Mesenchymal stem cell (in vitro differentiated cells and primary cell): ENCODE measurements at regions not wholly inside any gene's neighbourhood (a gene's known extent, or its start where the extent isn't known, plus 50 kb on each side); places are given as distances from the start of the nearest gene placed in this dataset.
"Not testable (repeated sequence)": the region's sequence is repeated elsewhere in the genome, so short reads cannot be mapped to it uniquely, and the experiment has no call there.

Experiments used
- DNase-seq: peaks from one replicate; pipeline ENCODE4 v3.0.0-alpha.2; 2013
- H2AFZ ChIP-seq: one replicate; pipeline ENCODE4 v1.6.1; 2013; ENCODE audit warnings: low read depth, mild to moderate bottlenecking, control low read depth, inconsistent platforms, low read length, moderate library complexity
- H2AK5ac ChIP-seq: 2 replicates; pipeline ENCODE4 v1.6.1; 2013; ENCODE audit warnings: low read length, moderate library complexity, mild to moderate bottlenecking, inconsistent platforms; ENCODE audit not compliant: severe bottlenecking
- H2BK120ac ChIP-seq: one replicate; pipeline ENCODE4 v1.6.1; 2013; ENCODE audit warnings: low read depth, mild to moderate bottlenecking, inconsistent platforms, low read length, moderate library complexity
- H2BK12ac ChIP-seq, 2 experiments: one replicate each; pipeline ENCODE4 v1.6.1; 2013; ENCODE audit warnings: inconsistent platforms in 2 of 2, low read length in 2 of 2, mild to moderate bottlenecking in 2 of 2, moderate library complexity in 2 of 2, control low read depth in 1 of 2
- H2BK15ac ChIP-seq: one replicate; pipeline ENCODE4 v1.6.1; 2013; ENCODE audit warnings: mild to moderate bottlenecking, low read depth, inconsistent platforms; ENCODE audit not compliant: poor library complexity, severe bottlenecking
- H2BK5ac ChIP-seq: 2 replicates; pipeline ENCODE4 v1.6.1; 2013; ENCODE audit warnings: low read depth, mild to moderate bottlenecking, low read length, control low read depth, inconsistent platforms; ENCODE audit not compliant: poor library complexity, severe bottlenecking
- H3K14ac ChIP-seq, 2 experiments: one replicate each; pipeline ENCODE4 v1.6.1; 2013; ENCODE audit warnings: inconsistent platforms in 2 of 2, low read length in 2 of 2, control low read depth in 1 of 2, mild to moderate bottlenecking in 1 of 2, moderate library complexity in 1 of 2
- H3K18ac ChIP-seq, 2 experiments: one replicate each; pipeline ENCODE4 v1.6.1; 2013; ENCODE audit warnings: inconsistent platforms in 2 of 2, low read length in 2 of 2, control low read depth in 1 of 2, low read depth in 1 of 2, mild to moderate bottlenecking in 1 of 2
- H3K23ac ChIP-seq, 2 experiments: one replicate each; pipeline ENCODE4 v1.6.1; 2013; ENCODE audit warnings: inconsistent platforms in 2 of 2, low read length in 2 of 2, mild to moderate bottlenecking in 2 of 2, moderate library complexity in 2 of 2, control low read depth in 1 of 2
- H3K27ac ChIP-seq: 2 replicates; pipeline ENCODE4 v1.5.1; 2013; ENCODE audit warnings: mild to moderate bottlenecking, moderate library complexity, low read length, control low read depth, inconsistent platforms; ENCODE audit not compliant: poor library complexity, severe bottlenecking
- H3K27me3 ChIP-seq, 2 experiments: 2 replicates each; pipeline versions ENCODE4 v1.6.1 to v1.7.0; 2013; ENCODE audit warnings: low read length in 2 of 2, mild to moderate bottlenecking in 2 of 2, moderate library complexity in 2 of 2, control low read depth in 1 of 2, inconsistent platforms in 1 of 2; ENCODE audit not compliant: control insufficient read depth in 1 of 2, insufficient read depth in 1 of 2
- H3K36me3 ChIP-seq, 2 experiments: 2 replicates each; pipeline versions ENCODE4 v1.6.1 to v1.7.0; 2013; ENCODE audit warnings: low read length in 2 of 2, control low read depth in 1 of 2, inconsistent platforms in 1 of 2, low read depth in 1 of 2, mild to moderate bottlenecking in 1 of 2; ENCODE audit not compliant: insufficient read depth in 2 of 2, control insufficient read depth in 1 of 2
- H3K4ac ChIP-seq, 2 experiments: one replicate each; pipeline ENCODE4 v1.6.1; 2013; ENCODE audit warnings: inconsistent platforms in 2 of 2, low read length in 2 of 2, mild to moderate bottlenecking in 2 of 2, moderate library complexity in 2 of 2, control low read depth in 1 of 2, low read depth in 1 of 2
- H3K4me1 ChIP-seq: 2 replicates; pipeline ENCODE4 v1.6.1; 2013; ENCODE audit warnings: low read depth, low read length, control low read depth; ENCODE audit not compliant: control insufficient read depth, insufficient read depth
- H3K4me2 ChIP-seq: 2 replicates; pipeline ENCODE4 v1.6.1; 2013; ENCODE audit warnings: low read length, mild to moderate bottlenecking, inconsistent platforms; ENCODE audit not compliant: poor library complexity, severe bottlenecking
- H3K4me3 ChIP-seq, 2 experiments: 2 replicates each; pipeline versions ENCODE4 v1.5.1 to v1.7.0; 2013; ENCODE audit warnings: low read length in 2 of 2, mild to moderate bottlenecking in 2 of 2, control low read depth in 1 of 2, low read depth in 1 of 2; ENCODE audit not compliant: insufficient read depth in 1 of 2
- H3K79me1 ChIP-seq: replicated peaks from 2 replicates; pipeline ENCODE4 v1.6.1; 2013; ENCODE audit warnings: mild to moderate bottlenecking, control low read depth, low read length, inconsistent platforms; ENCODE audit not compliant: poor library complexity, severe bottlenecking
- H3K9ac ChIP-seq: 2 replicates; pipeline ENCODE4 v1.7.0; 2013; ENCODE audit warnings: mild to moderate bottlenecking, low read length, moderate library complexity
- H3K9me3 ChIP-seq: 2 replicates; pipeline ENCODE4 v1.7.0; 2013; ENCODE audit warnings: mild to moderate bottlenecking, low read length; ENCODE audit not compliant: control insufficient read depth
- H4K8ac ChIP-seq: one replicate; pipeline ENCODE4 v1.6.1; 2013; ENCODE audit warnings: inconsistent platforms, mild to moderate bottlenecking, low read length, moderate library complexity
- H4K91ac ChIP-seq: one replicate; pipeline ENCODE4 v1.6.1; 2013; ENCODE audit warnings: mild to moderate bottlenecking, low read length, inconsistent platforms
- WGBS: methylation state at CpG from one replicate; pipeline ENCODE4 v1.1.7; 2013; ENCODE audit warnings: mixed read lengths; 5-methylcytosine and 5-hydroxymethylcytosine counted together

GRCh38 chr17:22227699-22228553 lies 535.6 kb downstream of the KCNJ18 start:
- H4K8ac ChIP-seq, H3K27me3 ChIP-seq, H3K18ac ChIP-seq, H2BK5ac ChIP-seq, H2AFZ ChIP-seq, DNase-seq, H2BK120ac ChIP-seq, H2AK5ac ChIP-seq, H3K27ac ChIP-seq, H3K14ac ChIP-seq, H2BK12ac ChIP-seq, H3K9ac ChIP-seq, H3K4me1 ChIP-seq, H3K4ac ChIP-seq, H3K23ac ChIP-seq, H3K9me3 ChIP-seq, H4K91ac ChIP-seq, H3K36me3 ChIP-seq, H3K4me2 ChIP-seq, H2BK15ac ChIP-seq, H3K79me1 ChIP-seq, H3K4me3 ChIP-seq: not testable (repeated sequence)
- WGBS = 17% methylated on average over 2 of the region's 5 CpGs

GRCh38 chr17:22229821-22230220 lies 537.5 kb downstream of the KCNJ18 start:
- H3K79me1 ChIP-seq, H3K36me3 ChIP-seq, H3K27me3 ChIP-seq, H3K27ac ChIP-seq, H3K18ac ChIP-seq, H2AK5ac ChIP-seq, H4K8ac ChIP-seq, H3K14ac ChIP-seq, H2BK120ac ChIP-seq, DNase-seq, H2AFZ ChIP-seq, H2BK15ac ChIP-seq, H3K4me3 ChIP-seq, H2BK5ac ChIP-seq, H3K4me2 ChIP-seq, H3K9ac ChIP-seq, H3K4me1 ChIP-seq, H3K9me3 ChIP-seq, H2BK12ac ChIP-seq, H4K91ac ChIP-seq, H3K4ac ChIP-seq, H3K23ac ChIP-seq: not testable (repeated sequence)
- 62% methylated on average over 5 of the region's 5 CpGs for whole genome bisulfite sequencing

DNA sequence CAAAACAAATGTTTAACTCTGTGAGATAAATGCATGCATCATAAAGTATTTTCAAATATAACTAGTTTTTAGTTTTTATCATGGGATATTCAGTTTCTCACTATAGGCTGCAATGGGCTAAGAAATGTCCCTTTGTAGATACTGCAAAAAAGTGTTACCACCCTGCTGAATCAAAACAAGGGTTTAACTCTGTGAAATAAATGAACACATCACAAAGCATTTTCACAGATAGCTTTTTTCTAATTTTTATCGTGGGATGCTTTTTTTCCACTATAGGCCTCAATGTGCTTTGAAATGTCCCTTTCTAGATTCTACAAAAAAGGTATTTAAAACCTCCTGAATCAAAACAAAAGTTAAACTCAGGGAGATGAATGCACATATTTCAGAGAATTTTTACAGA lies 541.1 kb downstream of the KCNJ18 start:
- Histone ChIP-seq H3K4me3 (no peak overlapping the region), H2AK5ac (no peak overlapping the region), H4K91ac (no peak overlapping the region), H2BK12ac (no peak overlapping the region), H3K14ac (no peak overlapping the region), H3K4me1 (no peaks in the 10 kb centered on the region), H3K79me1 (no peaks in the 10 kb centered on the region), H3K9me3 (peaks cover 6% of the 10 kb centered on the region), H3K9ac (no peak overlapping the region), H3K23ac (no peak overlapping the region), H3K36me3 (no peaks in the 10 kb centered on the region), H3K18ac (no peak overlapping the region), H3K27me3 (no peaks in the 10 kb centered on the region), H3K27ac (no peak overlapping the region), H2BK5ac (no peak overlapping the region), H2AFZ (no peak overlapping the region), H2BK120ac (no peak overlapping the region), H2BK15ac (no peak overlapping the region), H3K4me2 (no peak overlapping the region), H4K8ac (no peak overlapping the region), H3K4ac (no peak overlapping the region)
- no peak for DNase-seq
- WGBS = 81% methylated on average over 1 of the region's 1 CpG

DNA sequence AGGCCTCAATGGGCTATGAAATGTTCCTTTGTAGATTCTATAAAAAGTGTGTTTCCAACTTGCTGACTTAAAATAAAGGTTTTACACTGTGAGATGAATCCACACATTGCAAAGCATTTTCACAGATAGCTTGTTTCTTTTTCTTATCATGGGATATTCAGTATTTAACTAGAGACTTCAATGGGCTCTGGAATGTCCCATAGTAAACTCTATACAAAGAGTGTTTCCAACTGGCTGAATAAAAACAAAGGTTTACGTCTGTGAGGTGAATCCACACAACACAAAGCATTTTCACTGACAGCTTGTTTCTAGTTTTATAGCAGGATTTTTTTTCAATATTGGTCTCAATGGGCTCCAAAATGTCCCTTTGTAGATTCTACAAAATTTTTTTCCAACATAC lies 550.1 kb downstream of the KCNJ18 start:
- Histone ChIP-seq H2BK120ac (no peak overlapping the region), H3K36me3 (no peaks in the 10 kb centered on the region), H3K14ac (no peak overlapping the region), H3K18ac (no peak overlapping the region), H2AK5ac (no peak overlapping the region), H3K4me1 (no peaks in the 10 kb centered on the region), H2BK12ac (no peak overlapping the region), H3K27ac (no peak overlapping the region), H3K4me2 (no peak overlapping the region), H3K27me3 (no peaks in the 10 kb centered on the region), H3K4ac (no peak overlapping the region), H4K91ac (no peak overlapping the region), H3K23ac (no peak overlapping the region), H2BK5ac (no peak overlapping the region), H2AFZ (no peak overlapping the region), H3K9me3 (peaks cover 12% of the 10 kb centered on the region), H2BK15ac (no peak overlapping the region), H3K79me1 (no peaks in the 10 kb centered on the region), H3K4me3 (no peak overlapping the region), H4K8ac (no peak overlapping the region), H3K9ac (no peak overlapping the region)
- WGBS = no CpG with 5 or more reads among the region's 1 CpG
- no peak for DNase-seq
